Astrocyte of the cerebellum (primary cell): ENCODE measurements at regions not wholly inside any gene's neighbourhood (a gene's known extent, or its start where the extent isn't known, plus 50 kb on each side); places are given as distances from the start of the nearest gene placed in this dataset.

Source experiments
- DNase-seq: peaks from one replicate; pipeline ENCODE4 v3.0.0-alpha.2; 2011; ENCODE audit warnings: low read depth
- H3K4me3 ChIP-seq: 2 replicates; pipeline ENCODE4 v1.5.1; 2011; ENCODE audit warnings: mild to moderate bottlenecking, low read depth, low read length, moderate library complexity
- CTCF ChIP-seq: IDR thresholded peaks from 2 replicates; pipeline ENCODE4 v1.5.1; 2012; ENCODE audit warnings: low read length, low read depth, moderate library complexity, mild to moderate bottlenecking; ENCODE audit errors: missing control alignments
- in situ Hi-C: cut with HindIII; loops from 2 replicates; pipeline ENCODE4 v1.10.0; 2017; ENCODE audit warnings: low sequenced_read_pairs

- H3K4me3 ChIP-seq: no peak overlapping the region
- in situ Hi-C loops: no loop called here
- no peak for DNase-seq
- no peak for TF ChIP-seq CTCF
These were observed 1101.0 kb downstream of the ROBO2 start for GRCh38 chr3:78140866-78141265.

GRCh38 chr3:78141269-78141668 lies 1101.4 kb downstream of the ROBO2 start:
- no peak overlapping the region for H3K4me3 ChIP-seq
- no peak for DNase-seq
- no peak for TF ChIP-seq CTCF
- in situ Hi-C loops: no loop called here

- in situ Hi-C loops: no loop called here
- H3K4me3 ChIP-seq: no peak overlapping the region
- TF ChIP-seq CTCF: no peak
- no peak for DNase-seq
These were observed 1103.1 kb downstream of the ROBO2 start for GRCh38 chr3:78143000-78143399.

GRCh38 chr3:78148986-78149717 lies 1109.3 kb downstream of the ROBO2 start:
- H3K4me3 ChIP-seq: no peak overlapping the region
- TF ChIP-seq CTCF: no peak
- DNase-seq: no peak
- in situ Hi-C loops: no loop called here

- no peak for DNase-seq
- no peak overlapping the region for H3K4me3 ChIP-seq
- in situ Hi-C loops: no loop called here
- TF ChIP-seq CTCF: no peak
These were observed 1114.1 kb downstream of the ROBO2 start for GRCh38 chr3:78153973-78154372.

- no peak overlapping the region for H3K4me3 ChIP-seq
- no peak for DNase-seq
- no peak for TF ChIP-seq CTCF
- in situ Hi-C loops: no loop called here
These were observed 1114.8 kb downstream of the ROBO2 start for GRCh38 chr3:78154521-78155186.
